Panc1 (cell line): ENCODE measurements at regions not wholly inside any gene's neighbourhood (a gene's known extent, or its start where the extent isn't known, plus 50 kb on each side); places are given as distances from the start of the nearest gene placed in this dataset.

Experiments used
- ATAC-seq: fragments of 200-7000 bp; cut with Tn5 transposase; 2 replicates; pipeline ENCODE4 v1.9.1; 2020; ENCODE audit warnings: mild to moderate bottlenecking, moderate library complexity
- BruUV-seq: library from RNA; stranded (reverse); fragments of 400-500 nt; replicated peaks from 2 replicates; lab custom pipeline; 2021; lab: Mats Ljungman, UMichigan
- CTCF ChIA-PET: fragments of 300-600 bp; sonication (Branson Sonifier 250); formaldehyde crosslinking; loops from one replicate; lab custom pipeline; 2022; ENCODE audit warnings: antibody characterized with exemption; lab: Charles Lee
- POLR2A ChIA-PET: fragments of 300-600 bp; sonication (Branson Sonifier 250); formaldehyde crosslinking; loops from one replicate; lab custom pipeline; 2022; ENCODE audit warnings: antibody characterized with exemption; lab: Charles Lee
- DNase-seq: peaks from one replicate; pipeline ENCODE4 v3.0.0-alpha.2; 2010; ENCODE audit warnings: low read depth, low spot score
- H3K27ac ChIP-seq: 2 replicates; pipeline ENCODE4 v1.5.1; 2011; ENCODE audit warnings: mild to moderate bottlenecking, low read length, inconsistent platforms
- H3K27me3 ChIP-seq: fragments of 200-500 bp; sonication (Bioruptor generic); 2 replicates; pipeline ENCODE4 v1.6.0; 2014; ENCODE audit warnings: low read length, inconsistent platforms; ENCODE audit not compliant: control insufficient read depth, insufficient read depth
- H3K36me3 ChIP-seq: fragments of 200-500 bp; sonication (Bioruptor generic); 2 replicates; pipeline ENCODE4 v1.5.1; 2014; ENCODE audit warnings: inconsistent platforms, mild to moderate bottlenecking, low read length, moderate library complexity; ENCODE audit not compliant: control insufficient read depth, insufficient read depth
- H3K4me1 ChIP-seq: 2 replicates; pipeline ENCODE4 v1.5.1; 2011; ENCODE audit warnings: inconsistent platforms, mild to moderate bottlenecking, low read length, moderate library complexity; ENCODE audit not compliant: control insufficient read depth, insufficient read depth
- H3K4me3 ChIP-seq, 2 experiments: 2 replicates each; pipeline ENCODE4 v1.5.1; 2011 to 2012; ENCODE audit warnings: low read depth in 2 of 2, low read length in 2 of 2, mild to moderate bottlenecking in 2 of 2, inconsistent platforms in 1 of 2, moderate library complexity in 1 of 2
- H3K9me3 ChIP-seq: fragments of 200-500 bp; sonication (Bioruptor generic); 2 replicates; pipeline ENCODE4 v1.5.1; 2014; ENCODE audit warnings: low read depth, mild to moderate bottlenecking, inconsistent platforms, low read length, moderate library complexity; ENCODE audit not compliant: control insufficient read depth, insufficient read depth
- POLR2AphosphoS5 ChIP-seq: IDR thresholded peaks from 2 replicates; pipeline ENCODE4 v1.6.1; 2012; ENCODE audit warnings: mild to moderate bottlenecking, low read depth, low read length, moderate library complexity
- SIN3A ChIP-seq: IDR thresholded peaks from 2 replicates; pipeline ENCODE4 v1.6.1; 2012; ENCODE audit warnings: low read depth, mild to moderate bottlenecking, low read length, moderate library complexity, borderline replicate concordance; ENCODE audit not compliant: insufficient read depth
- TCF7L2 ChIP-seq: IDR thresholded peaks from 2 replicates; pipeline ENCODE4 v1.6.1; 2011; ENCODE audit warnings: mild to moderate bottlenecking, low read depth, low read length, inconsistent platforms
- in situ Hi-C: cut with HindIII; loops from 2 replicates; pipeline ENCODE4 v1.10.0; 2016; ENCODE audit warnings: low sequenced_read_pairs, low pct_unique_long_range_greater_than_20kb
- intact Hi-C: fragments of 100-400 bp; cut with micrococcal nuclease; formaldehyde crosslinking; loops from one replicate; pipeline ENCODE4 v1.10.0; 2022; ENCODE audit not compliant: unreplicated experiment
- TF ChIP-seq, protein P1 (sequence below), 2 experiments: IDR thresholded peaks; 2 replicates each; pipeline ENCODE4 v1.6.1; 2011 to 2012; ENCODE audit warnings: low read depth in 2 of 2, control low read depth in 1 of 2, low read length in 1 of 2, mild to moderate bottlenecking in 1 of 2, moderate library complexity in 1 of 2; ENCODE audit not compliant: insufficient read depth in 1 of 2
- TF ChIP-seq, protein P2 (sequence below): fragments of 450-650 bp; IDR thresholded peaks from 2 replicates; pipeline ENCODE4 v1.5.1; 2017; ENCODE audit warnings: mild to moderate bottlenecking

DNA sequence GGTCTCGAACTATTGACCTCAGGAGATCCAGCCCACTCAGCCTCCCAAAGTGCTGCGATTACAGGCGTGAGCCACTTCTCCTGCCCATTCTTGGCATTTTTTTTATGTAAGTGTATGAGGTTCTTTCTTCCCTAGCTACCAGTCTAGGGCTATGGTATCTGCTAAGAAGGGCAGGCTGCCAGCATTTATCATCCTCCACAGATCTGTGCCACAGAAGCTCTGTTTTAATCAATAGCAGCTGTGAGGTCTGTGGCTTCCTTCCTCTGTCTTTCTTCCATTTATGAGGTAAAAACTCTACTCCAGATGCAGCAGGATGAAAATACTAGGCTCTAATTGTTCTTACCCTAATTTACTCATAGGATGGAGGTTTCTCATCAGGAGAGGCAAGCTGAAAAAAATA, 1382.4 kb upstream of the ADGRB3 start:
- H3K27ac ChIP-seq = no peak overlapping the region
- BruUV-seq = no TSS peak

DNA sequence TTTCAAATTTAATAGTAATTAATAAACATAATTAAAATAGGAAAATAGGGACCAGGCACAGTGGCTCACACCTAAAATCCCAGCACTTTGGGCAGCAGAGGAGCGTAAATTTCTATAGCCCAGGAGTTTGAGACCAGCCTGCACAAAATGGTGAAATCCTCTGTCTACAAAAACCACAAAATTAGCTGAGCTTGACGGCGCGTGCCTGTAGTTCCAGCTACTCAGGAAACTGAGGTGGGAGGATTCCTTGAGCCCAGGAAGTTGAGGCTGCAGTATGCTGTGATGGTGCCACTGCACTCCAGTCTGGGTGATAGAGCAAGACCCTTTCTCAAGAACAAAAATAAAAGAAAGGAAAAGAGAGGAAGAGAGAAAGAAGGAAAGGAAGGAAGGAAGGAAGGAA, 1387.0 kb upstream of the ADGRB3 start:
- no peaks in the 10 kb centered on the region for H3K9me3 ChIP-seq
- in situ Hi-C loops (no loop called here), intact Hi-C loops (no loop called here)
- DNase-seq (no peak), ATAC-seq (no peak)
- H3K36me3 ChIP-seq = no peaks in the 10 kb centered on the region
- no peak overlapping the region for H3K4me3 ChIP-seq
- H3K27ac ChIP-seq = no peak overlapping the region
- no peaks in the 10 kb centered on the region for H3K4me1 ChIP-seq
- no peak for TF ChIP-seq TCF7L2
- TF ChIP-seq SIN3A = no peak
- TF ChIP-seq, protein P1, sequence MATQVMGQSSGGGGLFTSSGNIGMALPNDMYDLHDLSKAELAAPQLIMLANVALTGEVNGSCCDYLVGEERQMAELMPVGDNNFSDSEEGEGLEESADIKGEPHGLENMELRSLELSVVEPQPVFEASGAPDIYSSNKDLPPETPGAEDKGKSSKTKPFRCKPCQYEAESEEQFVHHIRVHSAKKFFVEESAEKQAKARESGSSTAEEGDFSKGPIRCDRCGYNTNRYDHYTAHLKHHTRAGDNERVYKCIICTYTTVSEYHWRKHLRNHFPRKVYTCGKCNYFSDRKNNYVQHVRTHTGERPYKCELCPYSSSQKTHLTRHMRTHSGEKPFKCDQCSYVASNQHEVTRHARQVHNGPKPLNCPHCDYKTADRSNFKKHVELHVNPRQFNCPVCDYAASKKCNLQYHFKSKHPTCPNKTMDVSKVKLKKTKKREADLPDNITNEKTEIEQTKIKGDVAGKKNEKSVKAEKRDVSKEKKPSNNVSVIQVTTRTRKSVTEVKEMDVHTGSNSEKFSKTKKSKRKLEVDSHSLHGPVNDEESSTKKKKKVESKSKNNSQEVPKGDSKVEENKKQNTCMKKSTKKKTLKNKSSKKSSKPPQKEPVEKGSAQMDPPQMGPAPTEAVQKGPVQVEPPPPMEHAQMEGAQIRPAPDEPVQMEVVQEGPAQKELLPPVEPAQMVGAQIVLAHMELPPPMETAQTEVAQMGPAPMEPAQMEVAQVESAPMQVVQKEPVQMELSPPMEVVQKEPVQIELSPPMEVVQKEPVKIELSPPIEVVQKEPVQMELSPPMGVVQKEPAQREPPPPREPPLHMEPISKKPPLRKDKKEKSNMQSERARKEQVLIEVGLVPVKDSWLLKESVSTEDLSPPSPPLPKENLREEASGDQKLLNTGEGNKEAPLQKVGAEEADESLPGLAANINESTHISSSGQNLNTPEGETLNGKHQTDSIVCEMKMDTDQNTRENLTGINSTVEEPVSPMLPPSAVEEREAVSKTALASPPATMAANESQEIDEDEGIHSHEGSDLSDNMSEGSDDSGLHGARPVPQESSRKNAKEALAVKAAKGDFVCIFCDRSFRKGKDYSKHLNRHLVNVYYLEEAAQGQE (IDR thresholded peaks at IDR 0.05; ENCODE audit: insufficient read depth in 1 of 2, low read depth in 2 of 2, low read length in 1 of 2) = no peak
- TF ChIP-seq POLR2AphosphoS5 = no peak
- TF ChIP-seq, protein P2, sequence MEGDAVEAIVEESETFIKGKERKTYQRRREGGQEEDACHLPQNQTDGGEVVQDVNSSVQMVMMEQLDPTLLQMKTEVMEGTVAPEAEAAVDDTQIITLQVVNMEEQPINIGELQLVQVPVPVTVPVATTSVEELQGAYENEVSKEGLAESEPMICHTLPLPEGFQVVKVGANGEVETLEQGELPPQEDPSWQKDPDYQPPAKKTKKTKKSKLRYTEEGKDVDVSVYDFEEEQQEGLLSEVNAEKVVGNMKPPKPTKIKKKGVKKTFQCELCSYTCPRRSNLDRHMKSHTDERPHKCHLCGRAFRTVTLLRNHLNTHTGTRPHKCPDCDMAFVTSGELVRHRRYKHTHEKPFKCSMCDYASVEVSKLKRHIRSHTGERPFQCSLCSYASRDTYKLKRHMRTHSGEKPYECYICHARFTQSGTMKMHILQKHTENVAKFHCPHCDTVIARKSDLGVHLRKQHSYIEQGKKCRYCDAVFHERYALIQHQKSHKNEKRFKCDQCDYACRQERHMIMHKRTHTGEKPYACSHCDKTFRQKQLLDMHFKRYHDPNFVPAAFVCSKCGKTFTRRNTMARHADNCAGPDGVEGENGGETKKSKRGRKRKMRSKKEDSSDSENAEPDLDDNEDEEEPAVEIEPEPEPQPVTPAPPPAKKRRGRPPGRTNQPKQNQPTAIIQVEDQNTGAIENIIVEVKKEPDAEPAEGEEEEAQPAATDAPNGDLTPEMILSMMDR = no peak
- ChIA-PET POLR2A (no interaction called here), CTCF (no interaction called here)
- BruUV-seq = no TSS peak
- H3K27me3 ChIP-seq = no peaks in the 10 kb centered on the region

More for the DNA sequence above, 1382.4 kb upstream of the ADGRB3 start:
- no peak for TF ChIP-seq TCF7L2
- TF ChIP-seq, protein P2 = no peak
- TF ChIP-seq SIN3A = no peak
- no peak for TF ChIP-seq POLR2AphosphoS5
- TF ChIP-seq, protein P1 (IDR thresholded peaks at IDR 0.05; ENCODE audit: insufficient read depth in 1 of 2, low read depth in 2 of 2, low read length in 1 of 2) = no peak
- Histone ChIP-seq H3K4me1 (no peaks in the 10 kb centered on the region), H3K27me3 (no peaks in the 10 kb centered on the region), H3K36me3 (no peaks in the 10 kb centered on the region), H3K4me3 (no peak overlapping the region), H3K9me3 (no peaks in the 10 kb centered on the region)
- CTCF ChIA-PET = no interaction called here
- in situ Hi-C loops (no loop called here), intact Hi-C loops (no loop called here)
- DNase-seq = no peak
- no peak for ATAC-seq
- POLR2A ChIA-PET = no interaction called here
